ENCODE measurements at regions not wholly inside any gene's neighbourhood (a gene's known extent, or its start where the extent isn't known, plus 50 kb on each side); places are given as distances from the start of the nearest gene placed in this dataset.

DNA sequence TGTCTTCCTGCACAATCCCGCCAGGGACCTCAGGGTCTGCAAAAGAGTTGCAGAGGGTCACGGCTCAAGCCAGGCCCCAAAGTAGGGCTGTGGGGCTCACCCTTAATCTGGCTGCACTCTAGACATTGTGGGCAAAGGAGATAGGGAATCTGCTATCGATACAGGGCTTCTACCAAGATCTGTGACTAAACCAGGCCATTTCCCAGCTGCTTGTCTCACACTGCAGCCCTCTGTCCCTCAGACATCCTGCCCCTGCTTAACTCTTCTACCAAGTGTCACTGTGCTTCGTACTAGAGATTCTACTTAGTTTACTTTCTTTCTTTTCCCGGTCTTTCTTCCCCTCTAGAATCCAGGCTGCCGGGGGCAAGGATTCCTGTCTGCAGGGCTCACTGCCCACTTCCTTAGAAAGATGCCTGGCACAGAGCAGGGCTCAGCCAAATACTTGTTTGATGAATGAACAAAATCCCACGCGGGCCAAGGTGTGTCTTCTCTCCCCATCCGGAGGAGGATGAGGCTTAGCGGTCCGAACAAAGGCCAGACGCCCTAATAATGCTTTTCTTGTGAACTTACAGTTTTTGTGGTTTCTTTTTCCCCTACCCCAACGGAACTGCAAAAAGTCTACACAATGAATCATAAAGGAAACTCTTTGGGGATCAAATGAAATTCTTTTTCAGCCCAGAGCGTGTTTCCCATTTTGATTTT, 61.3 kb upstream of the ANO1 start:
- Histone ChIP-seq H3K27me3 (ENCODE audit: control insufficient read depth in 1 of 2, insufficient read depth in 2 of 2, low read length in 2 of 2) (peaks cover 0 to 4% of the 10 kb centered on the region in 2 experiments), H3K36me3 (ENCODE audit: insufficient read depth, low read length) (no peaks in the 10 kb centered on the region), H3K9me3 (ENCODE audit: control insufficient read depth in 1 of 2, insufficient read depth in 1 of 2, low read length in 2 of 2) (no peaks in the 10 kb centered on the region), H3K4me1 (ENCODE audit: insufficient read depth, low read length) (no peaks in the 10 kb centered on the region), H3K27ac (ENCODE audit: low read depth in 1 of 2, low read length in 2 of 2) (no peak overlapping the region), H3K4me3 (ENCODE audit: low read length) (no peak overlapping the region)
- Mint-ChIP-seq H3K9me3 (no peaks in the 10 kb centered on the region), H3K4me3 (no peak overlapping the region), H3K27ac (no peak overlapping the region), H3K27me3 (peaks cover 17% of the 10 kb centered on the region), H3K36me3 (ENCODE audit: low read depth) (no peaks in the 10 kb centered on the region), H3K4me1 (ENCODE audit: low read depth) (no peaks in the 10 kb centered on the region)
- intact Hi-C loops (cut with DNase I, micrococcal nuclease) = no loop called here
- ChIA-PET CTCF (no interaction called here), POLR2A (no interaction called here)
- DNase-seq (no peak), ATAC-seq (ENCODE audit: poor library complexity) (no peak)
- TF ChIP-seq, protein P1, sequence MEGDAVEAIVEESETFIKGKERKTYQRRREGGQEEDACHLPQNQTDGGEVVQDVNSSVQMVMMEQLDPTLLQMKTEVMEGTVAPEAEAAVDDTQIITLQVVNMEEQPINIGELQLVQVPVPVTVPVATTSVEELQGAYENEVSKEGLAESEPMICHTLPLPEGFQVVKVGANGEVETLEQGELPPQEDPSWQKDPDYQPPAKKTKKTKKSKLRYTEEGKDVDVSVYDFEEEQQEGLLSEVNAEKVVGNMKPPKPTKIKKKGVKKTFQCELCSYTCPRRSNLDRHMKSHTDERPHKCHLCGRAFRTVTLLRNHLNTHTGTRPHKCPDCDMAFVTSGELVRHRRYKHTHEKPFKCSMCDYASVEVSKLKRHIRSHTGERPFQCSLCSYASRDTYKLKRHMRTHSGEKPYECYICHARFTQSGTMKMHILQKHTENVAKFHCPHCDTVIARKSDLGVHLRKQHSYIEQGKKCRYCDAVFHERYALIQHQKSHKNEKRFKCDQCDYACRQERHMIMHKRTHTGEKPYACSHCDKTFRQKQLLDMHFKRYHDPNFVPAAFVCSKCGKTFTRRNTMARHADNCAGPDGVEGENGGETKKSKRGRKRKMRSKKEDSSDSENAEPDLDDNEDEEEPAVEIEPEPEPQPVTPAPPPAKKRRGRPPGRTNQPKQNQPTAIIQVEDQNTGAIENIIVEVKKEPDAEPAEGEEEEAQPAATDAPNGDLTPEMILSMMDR (IDR thresholded peaks at IDR 0.05) = no peak

GRCh38 chr11:70018816-70019215, 59.3 kb upstream of the ANO1 start:
- no peak overlapping the region for H3K4me3 ChIP-seq (ENCODE audit: low read length)
- Mint-ChIP-seq H3K27ac (no peak overlapping the region), H3K9me3 (no peaks in the 10 kb centered on the region), H3K36me3 (ENCODE audit: low read depth) (no peaks in the 10 kb centered on the region), H3K4me3 (no peak overlapping the region), H3K4me1 (ENCODE audit: low read depth) (no peaks in the 10 kb centered on the region), H3K27me3 (peaks cover 17% of the 10 kb centered on the region)
- POLR2A ChIA-PET = no interaction called here
- H3K4me1 ChIP-seq (ENCODE audit: insufficient read depth, low read length) = no peaks in the 10 kb centered on the region
- DNase-seq (no peak), ATAC-seq (ENCODE audit: poor library complexity) (no peak)
- TF ChIP-seq, protein P1 (IDR thresholded peaks at IDR 0.05) = no peak
- H3K27ac ChIP-seq (ENCODE audit: low read depth in 1 of 2, low read length in 2 of 2) = no peak overlapping the region
- intact Hi-C loops (cut with DNase I, micrococcal nuclease) = no loop called here
- CTCF ChIA-PET = no interaction called here
- H3K27me3 ChIP-seq (ENCODE audit: control insufficient read depth in 1 of 2, insufficient read depth in 2 of 2, low read length in 2 of 2) = peaks cover 0 to 8% of the 10 kb centered on the region in 2 experiments
- no peaks in the 10 kb centered on the region for H3K9me3 ChIP-seq (ENCODE audit: control insufficient read depth in 1 of 2, insufficient read depth in 1 of 2, low read length in 2 of 2)
- no peaks in the 10 kb centered on the region for H3K36me3 ChIP-seq (ENCODE audit: insufficient read depth, low read length)

DNA sequence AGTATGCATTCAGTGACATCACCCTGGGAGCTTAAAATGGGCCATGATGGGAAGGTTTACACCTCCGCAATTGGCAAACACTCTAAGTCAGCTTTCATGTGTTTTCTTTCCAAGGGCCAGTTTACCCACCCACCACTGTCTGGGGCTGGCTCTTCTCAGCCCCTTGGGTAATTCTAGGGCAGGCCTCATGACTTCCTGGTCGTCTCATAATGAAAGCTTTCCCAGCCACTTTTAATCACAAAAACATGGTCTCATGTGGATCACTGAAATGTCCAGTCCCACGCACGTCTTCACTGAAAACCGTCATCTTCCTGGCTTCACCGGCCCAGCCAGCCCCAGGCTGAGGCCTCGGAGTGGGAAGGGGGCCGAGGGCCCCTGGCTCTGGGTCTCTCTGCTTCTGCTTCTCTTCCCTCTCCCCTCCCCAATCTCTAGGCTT, 58.5 kb upstream of the ANO1 start:
- H3K27ac Mint-ChIP-seq = no peak overlapping the region
- H3K36me3 Mint-ChIP-seq (ENCODE audit: low read depth) = no peaks in the 10 kb centered on the region
- TF ChIP-seq, protein P1 (IDR thresholded peaks at IDR 0.05) = no peak
- CTCF ChIA-PET = no interaction called here
- no peaks in the 10 kb centered on the region for H3K36me3 ChIP-seq (ENCODE audit: insufficient read depth, low read length)
- intact Hi-C loops (cut with DNase I, micrococcal nuclease) = no loop called here
- H3K4me1 ChIP-seq (ENCODE audit: insufficient read depth, low read length) = no peaks in the 10 kb centered on the region
- no peak overlapping the region for H3K4me3 Mint-ChIP-seq
- H3K9me3 ChIP-seq (ENCODE audit: control insufficient read depth in 1 of 2, insufficient read depth in 1 of 2, low read length in 2 of 2) = peaks cover 0 to 8% of the 10 kb centered on the region in 2 experiments
- no peaks in the 10 kb centered on the region for H3K4me1 Mint-ChIP-seq (ENCODE audit: low read depth)
- peaks cover 17% of the 10 kb centered on the region for H3K27me3 Mint-ChIP-seq
- H3K27me3 ChIP-seq (ENCODE audit: control insufficient read depth in 1 of 2, insufficient read depth in 2 of 2, low read length in 2 of 2) = peaks cover 0 to 8% of the 10 kb centered on the region in 2 experiments
- DNase-seq = no peak
- POLR2A ChIA-PET = no interaction called here
- H3K27ac ChIP-seq (ENCODE audit: low read depth in 1 of 2, low read length in 2 of 2) = no peak overlapping the region
- H3K4me3 ChIP-seq (ENCODE audit: low read length) = no peak overlapping the region
- ATAC-seq (ENCODE audit: poor library complexity) = no peak
- no peaks in the 10 kb centered on the region for H3K9me3 Mint-ChIP-seq

All from CD4-positive, alpha-beta T cell (primary cell).